Osteoblast (primary cell): ENCODE measurements at regions not wholly inside any gene's neighbourhood (a gene's known extent, or its start where the extent isn't known, plus 50 kb on each side); places are given as distances from the start of the nearest gene placed in this dataset.

Experiments used
- DNase-seq: peaks from one replicate; pipeline ENCODE4 v3.0.0; 2011; ENCODE audit warnings: low spot score, mixed read lengths; ENCODE audit not compliant: insufficient read length; ENCODE audit errors: missing footprints
- H2AFZ ChIP-seq: 2 replicates; pipeline ENCODE4 v1.6.0; 2011; ENCODE audit warnings: mild to moderate bottlenecking, low read length
- H3K27ac ChIP-seq: 2 replicates; pipeline ENCODE4 v1.5.1; 2011; ENCODE audit warnings: mild to moderate bottlenecking, low read depth, low read length, moderate library complexity
- H3K27me3 ChIP-seq: 2 replicates; pipeline ENCODE4 v1.6.0; 2012; ENCODE audit warnings: mild to moderate bottlenecking, control low read depth, inconsistent platforms, low read length, moderate library complexity; ENCODE audit not compliant: insufficient read depth
- H3K36me3 ChIP-seq: 2 replicates; pipeline ENCODE4 v1.5.1; 2011; ENCODE audit warnings: mild to moderate bottlenecking, low read length, control low read depth, moderate library complexity; ENCODE audit not compliant: insufficient read depth
- H3K4me1 ChIP-seq: 2 replicates; pipeline ENCODE4 v1.5.1; 2011; ENCODE audit warnings: mild to moderate bottlenecking, low read length, control low read depth, moderate library complexity; ENCODE audit not compliant: insufficient read depth
- H3K4me2 ChIP-seq: 2 replicates; pipeline ENCODE4 v1.6.0; 2011; ENCODE audit warnings: mild to moderate bottlenecking, low read length; ENCODE audit not compliant: insufficient read depth
- H3K4me3 ChIP-seq: fragments of 200-600 bp; sonication (generic); 3 replicates; pipeline ENCODE4 v1.5.1; 2012; ENCODE audit warnings: mild to moderate bottlenecking, low read length, inconsistent platforms; ENCODE audit not compliant: insufficient read depth
- H3K79me2 ChIP-seq: 2 replicates; pipeline ENCODE4 v1.6.0; 2012; ENCODE audit warnings: mild to moderate bottlenecking, low read length, control low read depth, inconsistent platforms; ENCODE audit not compliant: insufficient read depth
- H3K9me3 ChIP-seq: 2 replicates; pipeline ENCODE4 v1.5.1; 2011; ENCODE audit warnings: low read depth, low read length, control low read depth
- H4K20me1 ChIP-seq: 2 replicates; pipeline ENCODE4 v1.6.0; 2012; ENCODE audit warnings: mild to moderate bottlenecking, low read length, control low read depth; ENCODE audit not compliant: insufficient read depth
- CTCF ChIP-seq: IDR thresholded peaks from 2 replicates; pipeline ENCODE4 v1.5.1; 2011; ENCODE audit warnings: mild to moderate bottlenecking, low read depth, low read length, moderate library complexity; ENCODE audit errors: extremely low read depth

- H3K9me3 ChIP-seq, result no peaks in the 10 kb centered on the region
- H3K27ac ChIP-seq, result no peak overlapping the region
- H3K4me2 ChIP-seq, result no peak overlapping the region
- H3K4me1 ChIP-seq, result no peaks in the 10 kb centered on the region
- DNase-seq, result no peak
- no peak overlapping the region for H2AFZ ChIP-seq
- no peaks in the 10 kb centered on the region for H3K27me3 ChIP-seq
- H3K4me3 ChIP-seq, result no peak overlapping the region
- H4K20me1 ChIP-seq, result no peaks in the 10 kb centered on the region
- H3K36me3 ChIP-seq, result no peaks in the 10 kb centered on the region
- no peak for TF ChIP-seq CTCF
- no peaks in the 10 kb centered on the region for H3K79me2 ChIP-seq
Measured at GRCh38 chr2:226387499-226387942, 412.1 kb downstream of the IRS1 start.

- no peak overlapping the region for H2AFZ ChIP-seq
- no peaks in the 10 kb centered on the region for H3K9me3 ChIP-seq
- no peaks in the 10 kb centered on the region for H3K27me3 ChIP-seq
- DNase-seq, result no peak
- TF ChIP-seq CTCF, result no peak
- no peaks in the 10 kb centered on the region for H3K4me1 ChIP-seq
- H3K27ac ChIP-seq, result no peak overlapping the region
- H3K79me2 ChIP-seq, result no peaks in the 10 kb centered on the region
- H3K36me3 ChIP-seq, result no peaks in the 10 kb centered on the region
- no peaks in the 10 kb centered on the region for H4K20me1 ChIP-seq
- H3K4me3 ChIP-seq, result no peak overlapping the region
- H3K4me2 ChIP-seq, result no peak overlapping the region
Measured at GRCh38 chr2:226383461-226383860, 416.2 kb downstream of the IRS1 start.

GRCh38 chr2:226380679-226381078 is 418.9 kb downstream of the IRS1 start:
- H3K9me3 ChIP-seq, result no peaks in the 10 kb centered on the region
- no peak overlapping the region for H3K27ac ChIP-seq
- H4K20me1 ChIP-seq, result no peaks in the 10 kb centered on the region
- peaks cover 8% of the 10 kb centered on the region for H3K4me1 ChIP-seq
- no peak for DNase-seq
- H3K4me3 ChIP-seq, result no peak overlapping the region
- H3K27me3 ChIP-seq, result no peaks in the 10 kb centered on the region
- no peaks in the 10 kb centered on the region for H3K36me3 ChIP-seq
- H2AFZ ChIP-seq, result no peak overlapping the region
- no peaks in the 10 kb centered on the region for H3K79me2 ChIP-seq
- H3K4me2 ChIP-seq, result no peak overlapping the region
- no peak for TF ChIP-seq CTCF

- no peaks in the 10 kb centered on the region for H3K79me2 ChIP-seq
- H3K4me3 ChIP-seq, result no peak overlapping the region
- H3K27me3 ChIP-seq, result no peaks in the 10 kb centered on the region
- no peak overlapping the region for H3K27ac ChIP-seq
- TF ChIP-seq CTCF, result no peak
- no peak overlapping the region for H2AFZ ChIP-seq
- H4K20me1 ChIP-seq, result no peaks in the 10 kb centered on the region
- H3K4me1 ChIP-seq, result peaks cover 8% of the 10 kb centered on the region
- DNase-seq, result no peak
- no peaks in the 10 kb centered on the region for H3K36me3 ChIP-seq
- H3K4me2 ChIP-seq, result no peak overlapping the region
- no peaks in the 10 kb centered on the region for H3K9me3 ChIP-seq
Measured at GRCh38 chr2:226378753-226379705, 420.6 kb downstream of the IRS1 start.
